ENCODE measurements at regions not wholly inside any gene's neighbourhood (a gene's known extent, or its start where the extent isn't known, plus 50 kb on each side); places are given as distances from the start of the nearest gene placed in this dataset.

GRCh38 chr6:80436663-80437062, 330.2 kb downstream of the BCKDHB start:
- TF ChIP-seq POLR2A (IDR thresholded peaks at IDR 0.05) (no peak), CTCF (IDR thresholded peaks at IDR 0.05) (no peak)

Measured in lower leg skin (tissue), 3 donors.